ENCODE measurements at regions not wholly inside any gene's neighbourhood (a gene's known extent, or its start where the extent isn't known, plus 50 kb on each side); places are given as distances from the start of the nearest gene placed in this dataset.
"Not testable (repeated sequence)": the region's sequence is repeated elsewhere in the genome, so short reads cannot be mapped to it uniquely, and the experiment has no call there.

DNA sequence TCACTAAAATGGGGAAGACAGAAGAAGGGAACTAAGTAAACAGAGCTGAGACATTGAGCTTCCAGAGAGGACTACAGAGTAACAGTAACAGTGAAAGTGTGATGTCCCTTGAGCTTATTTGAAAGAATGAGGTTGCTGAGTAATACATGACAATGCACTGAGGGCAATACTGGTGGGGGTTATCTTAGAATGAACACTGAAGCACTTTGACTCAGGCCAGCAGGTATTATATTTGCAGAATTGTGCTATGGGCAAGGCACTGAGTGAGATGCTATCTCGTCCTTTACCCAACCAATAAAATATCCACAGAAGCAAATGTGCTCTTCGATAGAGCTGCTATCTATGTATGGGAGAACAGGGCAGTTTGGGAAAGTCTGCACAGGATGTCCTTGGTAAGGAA is 133.2 kb downstream of the DISP1 start:
- no peak for DNase-seq (ENCODE audit: low spot score)

DNA sequence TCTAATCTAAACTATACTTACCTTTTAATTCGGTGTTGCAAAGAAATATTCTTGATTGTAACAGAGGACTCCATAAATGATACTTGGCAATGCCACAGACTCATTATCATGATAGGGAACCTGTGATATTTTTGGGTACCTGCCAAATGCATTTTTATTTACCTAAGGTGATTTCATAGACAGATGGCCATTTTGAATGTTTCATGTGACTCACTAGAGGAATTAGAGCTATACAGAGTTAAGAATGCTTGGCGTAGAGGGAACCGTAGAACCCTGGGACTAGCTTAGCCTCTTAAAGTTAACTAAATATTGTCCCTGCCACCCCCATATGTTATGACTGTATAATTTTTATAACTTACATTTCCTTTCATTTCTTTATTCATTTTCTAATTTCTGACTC is 136.1 kb downstream of the DISP1 start:
- no peak for DNase-seq (ENCODE audit: low spot score)

DNA sequence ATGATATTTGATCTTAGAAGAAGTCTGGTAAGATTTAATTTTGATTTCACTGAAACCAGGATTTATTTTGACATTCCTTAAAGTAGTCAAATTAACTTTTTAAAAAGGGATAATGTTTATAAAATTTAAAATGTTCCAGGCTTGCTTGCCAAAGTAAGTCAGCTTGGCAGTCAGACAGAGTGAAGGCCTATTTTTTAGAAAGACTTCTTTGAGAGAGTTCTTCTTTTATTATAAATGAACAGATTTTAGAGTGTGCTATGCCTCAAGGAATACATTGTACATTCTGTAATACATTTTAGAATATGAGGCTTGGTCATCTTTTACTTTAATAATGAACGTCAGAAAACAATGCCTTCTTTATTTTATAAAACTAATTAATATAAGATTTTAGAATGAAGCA is 138.7 kb downstream of the DISP1 start:
- DNase-seq (ENCODE audit: low spot score), result no peak

DNA sequence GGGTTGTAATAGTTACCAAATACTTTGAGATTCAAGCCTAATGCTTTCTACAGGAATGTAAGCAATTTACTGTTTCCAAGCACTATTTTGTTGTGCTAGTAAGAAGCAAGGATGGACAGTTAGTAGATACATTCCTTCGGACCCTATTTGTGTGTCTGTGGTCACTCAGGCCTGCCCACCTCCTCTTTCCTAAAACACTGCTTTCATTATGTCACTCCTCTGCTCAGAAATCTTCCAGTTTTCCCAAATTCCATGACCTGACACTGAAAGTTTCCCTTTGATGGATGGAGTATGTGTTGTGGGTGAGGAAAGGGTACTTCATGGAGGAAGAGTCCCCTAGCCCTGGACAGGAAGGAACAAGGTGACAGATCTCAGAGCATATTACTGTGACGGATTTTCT is 141.1 kb downstream of the DISP1 start:
- no peak for DNase-seq (ENCODE audit: low spot score)

DNA sequence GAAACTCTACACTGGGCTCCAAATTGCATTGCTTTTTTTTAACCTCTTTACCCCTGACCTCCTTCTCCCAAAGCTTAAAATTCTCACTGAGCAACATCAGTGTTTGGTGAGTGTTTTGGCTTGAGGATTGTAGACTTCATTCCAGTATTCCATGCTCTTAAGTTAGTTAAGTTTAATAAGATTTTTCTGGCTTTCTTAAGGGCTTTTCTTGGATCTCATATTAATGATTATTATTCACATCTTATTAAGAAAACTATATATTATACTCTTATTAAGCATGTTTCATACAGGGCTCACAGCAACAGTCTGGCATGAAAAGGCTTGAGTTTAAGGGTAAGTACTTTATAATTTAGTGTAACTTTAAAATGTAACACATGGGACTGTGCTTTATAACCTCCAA is 141.8 kb downstream of the DISP1 start:
- no peak for DNase-seq (ENCODE audit: low spot score)

DNA sequence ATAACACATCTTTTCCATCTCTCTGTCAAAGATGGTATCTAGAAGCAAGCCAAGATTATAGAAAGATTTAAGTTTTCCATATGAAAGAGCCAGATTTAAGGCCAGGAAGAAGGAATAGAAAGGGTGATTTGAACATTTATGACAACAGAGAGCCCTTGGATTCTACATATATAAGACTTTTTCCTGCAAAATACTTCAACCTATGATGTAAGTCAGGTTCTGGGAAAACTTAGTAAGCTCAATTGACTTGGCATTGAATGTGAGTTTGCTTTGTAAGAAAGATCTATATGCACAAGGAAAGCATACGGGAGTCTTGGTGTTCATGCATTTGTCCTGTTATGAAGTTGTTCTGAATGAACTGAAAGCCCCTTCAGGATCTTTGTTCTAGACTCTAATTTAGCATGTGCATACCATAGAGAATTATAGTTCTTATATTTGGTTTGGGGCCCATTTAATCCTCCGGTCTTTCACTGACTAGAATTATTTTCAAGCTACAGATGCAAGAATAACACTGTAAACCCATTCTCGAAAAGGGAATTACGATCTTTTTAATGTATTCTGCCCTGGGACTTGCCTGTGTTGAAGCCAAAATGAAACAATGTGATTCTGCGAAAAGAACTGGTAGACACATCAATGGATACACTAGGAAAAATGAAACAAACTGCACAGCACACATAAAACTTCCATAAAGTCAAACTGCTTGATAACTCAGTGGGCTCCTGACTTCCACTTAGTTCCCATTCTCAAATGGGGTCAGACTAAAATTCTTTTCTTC is 152.8 kb downstream of the DISP1 start:
- DNase-seq (ENCODE audit: low spot score), result no peak

DNA sequence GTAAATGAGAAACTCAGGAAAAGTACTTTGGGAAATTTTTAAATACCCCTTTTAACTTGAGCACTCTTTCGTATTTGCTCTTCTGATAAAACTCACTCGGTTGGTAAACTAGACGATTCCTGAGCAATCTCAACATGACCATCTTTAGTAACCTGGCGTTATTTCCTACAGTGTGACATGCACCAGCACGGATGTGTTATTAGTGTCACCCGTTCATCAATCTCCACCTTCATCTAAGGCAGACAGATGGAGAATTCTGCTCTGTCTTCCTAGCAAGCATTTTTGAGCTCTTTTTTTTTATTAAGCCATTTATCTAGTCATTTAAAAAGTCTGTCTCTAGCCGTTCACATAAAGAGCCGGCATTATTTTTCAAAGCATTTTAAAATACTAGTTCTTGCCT is 155.2 kb downstream of the DISP1 start:
- DNase-seq (ENCODE audit: low spot score), result no peak

DNA sequence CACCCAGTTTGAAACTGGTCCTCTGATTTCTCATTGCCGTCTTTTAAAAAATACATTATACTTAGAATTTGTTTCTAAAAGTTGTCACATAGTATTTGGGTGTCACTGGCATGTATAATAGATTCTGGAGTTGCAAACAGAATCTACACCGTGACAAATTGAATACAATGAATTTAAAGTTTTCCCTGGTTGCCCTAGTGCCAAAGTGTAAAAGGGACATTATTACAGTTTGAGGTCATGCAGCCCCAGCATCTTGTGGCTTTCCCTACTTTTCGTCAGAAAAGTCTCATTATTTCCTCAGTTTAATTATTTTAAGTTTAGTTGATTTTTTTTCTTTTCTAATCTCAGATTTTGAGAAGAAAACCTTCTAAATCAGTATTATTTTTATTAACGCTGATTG is 155.9 kb downstream of the DISP1 start:
- DNase-seq (ENCODE audit: low spot score), result no peak

DNA sequence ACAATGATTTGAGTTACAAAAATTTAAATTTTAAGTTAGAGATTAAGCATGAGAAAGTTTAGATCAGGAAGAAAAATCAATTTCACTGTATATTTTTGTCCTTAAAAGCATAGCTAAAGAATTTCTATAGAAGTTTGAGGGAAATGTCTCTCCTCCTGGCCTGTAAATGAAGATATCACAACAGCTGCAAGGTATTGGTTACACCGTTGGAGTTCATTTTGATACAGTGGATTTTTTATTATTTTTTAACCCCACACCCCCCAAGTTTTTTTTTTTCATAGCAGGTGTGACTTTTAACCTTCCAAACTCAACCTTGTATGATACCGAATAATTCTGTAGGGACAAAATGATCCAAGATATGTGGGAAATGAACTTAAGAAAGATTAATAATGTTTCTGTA is 156.3 kb downstream of the DISP1 start:
- no peak for DNase-seq (ENCODE audit: low spot score)

DNA sequence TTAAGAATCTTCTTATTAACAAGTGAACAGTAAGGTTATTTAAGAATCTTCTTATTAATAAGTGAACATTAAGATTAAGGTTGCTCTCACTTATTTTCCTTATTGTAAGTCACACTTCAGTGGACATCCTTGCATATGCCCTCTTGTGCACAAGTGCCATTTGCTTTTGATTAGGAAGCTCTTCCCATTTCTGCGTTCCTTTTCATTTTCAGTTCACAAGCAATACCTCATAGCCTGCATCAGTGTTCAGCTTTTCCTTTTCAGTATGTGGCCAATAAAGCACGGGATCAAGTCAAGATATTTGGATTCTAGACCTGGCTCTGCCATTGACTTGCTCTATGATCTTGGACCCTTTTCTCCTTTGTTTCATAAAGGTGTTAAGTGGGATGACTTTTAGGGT is 158.7 kb downstream of the DISP1 start:
- no peak for DNase-seq (ENCODE audit: low spot score)

DNA sequence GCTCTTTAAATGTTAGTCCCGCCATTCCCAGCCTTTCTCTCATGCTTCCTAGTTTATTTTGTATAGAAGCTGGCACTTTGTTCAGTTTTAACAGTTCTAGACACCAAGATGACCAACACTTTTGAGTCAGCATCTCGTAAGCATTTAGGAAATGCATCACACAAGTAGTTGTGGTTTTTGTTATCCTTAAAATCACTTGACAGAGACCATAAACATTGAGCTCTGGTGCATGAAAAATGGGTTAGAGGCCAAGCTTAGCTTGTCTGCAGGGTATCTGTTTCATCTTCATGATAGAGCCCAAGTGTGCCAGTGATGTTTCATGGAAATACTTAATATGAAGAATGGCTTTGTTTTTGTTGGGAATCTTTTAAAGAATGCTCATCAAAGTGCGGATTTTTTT is 159.7 kb downstream of the DISP1 start:
- no peak for DNase-seq (ENCODE audit: low spot score)

DNA sequence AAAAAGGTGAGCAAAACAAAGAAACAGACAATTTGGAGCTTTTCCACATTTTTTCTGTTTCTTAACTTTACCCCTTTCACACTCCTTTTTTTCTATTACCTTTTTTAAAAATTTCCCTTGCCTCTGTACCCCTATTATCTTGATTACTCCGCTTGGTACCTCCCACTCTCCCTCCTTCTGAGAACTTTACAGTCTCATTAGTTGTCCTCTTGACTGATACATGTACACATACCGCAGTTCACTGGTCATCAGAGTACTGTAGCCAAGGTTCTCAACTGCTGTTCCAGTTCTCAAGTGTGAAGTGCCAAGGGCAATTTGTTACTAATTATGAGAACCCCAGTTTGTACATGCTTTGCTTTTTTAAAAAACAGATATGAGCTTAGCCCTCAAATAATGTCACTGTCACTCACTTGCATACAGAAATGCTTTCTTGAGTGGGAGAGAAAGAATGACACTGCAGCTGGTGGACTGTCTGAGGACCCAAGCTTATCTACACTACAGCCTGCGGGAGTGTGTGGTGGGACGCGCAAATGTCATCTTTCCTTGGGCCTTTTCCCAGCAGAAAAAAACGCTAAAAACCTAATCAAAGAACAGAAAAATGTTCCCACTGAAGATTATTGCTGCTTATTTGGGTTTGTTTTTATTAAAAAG is 160.8 kb downstream of the DISP1 start:
- no peak for DNase-seq (ENCODE audit: low spot score)

DNA sequence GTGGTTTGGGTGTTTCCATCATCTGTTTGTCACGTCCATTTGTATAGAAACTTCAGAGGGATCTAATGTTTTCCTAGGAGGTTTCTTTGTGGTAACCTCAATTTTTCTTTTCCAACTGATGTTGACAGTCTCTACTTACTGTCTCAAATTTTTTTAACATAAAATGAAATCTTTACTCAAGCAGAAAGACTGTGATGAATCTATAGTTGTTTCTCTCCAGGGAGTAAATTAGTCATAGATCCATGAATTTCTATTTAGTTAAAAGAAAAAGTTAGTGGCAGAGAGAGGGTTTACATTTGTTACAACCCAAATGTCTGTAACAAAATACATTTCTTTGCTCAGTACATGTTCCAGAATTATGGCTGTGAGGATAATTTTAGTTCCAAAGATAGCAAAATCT is 161.6 kb downstream of the DISP1 start:
- DNase-seq (ENCODE audit: low spot score), result no peak

DNA sequence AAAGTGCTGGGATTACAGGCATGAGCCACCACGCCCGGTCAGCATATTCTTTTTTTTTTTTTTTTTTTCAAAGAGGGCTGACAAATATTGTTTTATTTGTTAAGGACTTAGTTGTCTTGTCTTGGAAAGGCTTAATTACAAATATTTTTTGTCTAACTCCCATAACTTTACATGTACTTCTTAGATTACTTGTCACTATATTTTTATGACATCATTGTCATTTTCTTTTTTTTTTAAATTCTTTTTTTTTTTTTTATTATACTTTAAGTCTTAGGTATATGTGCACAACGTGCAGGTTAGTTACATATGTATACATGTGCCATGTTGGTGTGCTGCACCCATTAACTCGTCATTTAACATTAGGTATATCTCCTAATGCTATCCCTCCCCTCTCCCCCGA is 162.5 kb downstream of the DISP1 start:
- DNase-seq (ENCODE audit: low spot score), result not testable (repeated sequence)

DNA sequence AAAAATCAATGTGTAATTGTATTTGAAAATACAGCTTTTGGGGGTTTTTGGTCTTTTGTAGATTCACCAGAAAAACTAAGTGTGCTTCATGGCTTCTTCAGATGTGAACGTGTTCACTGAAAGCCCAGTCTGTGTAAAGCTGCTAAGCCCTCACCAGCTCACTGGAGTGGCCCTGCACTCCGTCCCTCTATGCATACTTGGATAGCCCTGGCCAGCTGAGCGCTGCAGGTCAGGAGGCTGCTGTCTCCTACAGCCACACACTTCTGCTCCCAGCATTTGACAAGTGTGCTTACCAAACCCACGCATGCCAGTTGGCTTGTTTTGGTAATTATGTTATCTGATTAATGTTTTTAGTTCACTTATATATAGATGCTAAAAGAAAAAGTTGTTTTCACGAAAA is 163.5 kb downstream of the TLR5 start:
- no peak for DNase-seq (ENCODE audit: low spot score)

DNA sequence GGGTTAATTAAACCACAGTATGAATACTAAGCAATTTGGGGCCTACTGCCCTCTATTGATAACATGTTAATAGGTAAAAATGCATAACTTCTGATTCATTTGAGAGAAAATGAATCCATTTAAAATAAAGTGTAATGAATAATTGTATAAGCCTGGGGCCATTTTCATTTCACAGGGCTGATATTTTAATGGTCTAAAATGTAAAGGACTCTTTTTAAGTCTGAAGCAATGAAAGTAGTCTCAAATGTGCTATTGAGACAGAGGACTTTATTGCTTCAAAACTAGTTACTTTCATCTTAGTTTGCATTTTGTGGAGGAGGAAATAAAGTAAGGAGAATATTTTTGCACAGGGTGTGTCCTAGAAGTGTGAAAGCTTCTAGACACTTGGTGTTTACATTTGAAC is 155.4 kb downstream of the TLR5 start:
- DNase-seq (ENCODE audit: low spot score), result no peak

DNA sequence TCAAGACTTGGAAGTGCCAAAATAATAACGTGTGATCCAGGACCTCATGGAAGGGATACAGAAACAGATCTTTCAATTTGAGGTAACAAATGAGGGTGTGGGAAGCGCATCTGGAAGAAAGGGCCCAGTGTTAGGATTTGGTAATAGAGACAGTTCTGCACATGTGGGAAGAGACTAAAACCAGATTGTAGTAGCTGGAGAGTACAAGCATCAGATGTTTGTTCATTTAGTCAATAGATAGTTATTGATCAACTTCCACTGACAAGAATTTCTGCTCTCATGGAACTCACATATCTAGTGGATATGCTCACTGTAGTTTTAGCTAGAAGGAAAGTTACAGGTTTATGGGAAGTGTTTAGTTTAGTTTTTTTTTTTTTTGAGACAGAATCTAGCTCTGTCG is 153.6 kb downstream of the TLR5 start:
- no peak for DNase-seq (ENCODE audit: low spot score)

DNA sequence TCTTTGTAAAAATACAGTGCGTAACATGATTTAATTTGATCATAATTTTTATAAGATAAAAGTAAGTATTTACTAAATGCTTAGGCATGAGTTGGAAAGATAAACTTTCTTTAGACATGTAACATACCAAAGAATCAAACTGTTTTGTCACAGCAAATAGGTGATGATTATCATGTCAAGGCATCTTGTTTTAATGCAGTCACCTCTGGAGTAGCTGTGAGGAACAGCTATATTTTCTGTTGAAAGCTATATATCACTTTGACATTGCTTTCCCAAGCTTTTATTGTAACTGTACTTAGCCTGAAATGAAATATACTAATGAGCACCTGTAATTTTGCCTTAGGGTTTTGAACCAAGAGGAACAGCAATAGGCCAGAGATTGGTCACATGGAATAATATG is 151.9 kb downstream of the TLR5 start:
- DNase-seq (ENCODE audit: low spot score), result no peak

DNA sequence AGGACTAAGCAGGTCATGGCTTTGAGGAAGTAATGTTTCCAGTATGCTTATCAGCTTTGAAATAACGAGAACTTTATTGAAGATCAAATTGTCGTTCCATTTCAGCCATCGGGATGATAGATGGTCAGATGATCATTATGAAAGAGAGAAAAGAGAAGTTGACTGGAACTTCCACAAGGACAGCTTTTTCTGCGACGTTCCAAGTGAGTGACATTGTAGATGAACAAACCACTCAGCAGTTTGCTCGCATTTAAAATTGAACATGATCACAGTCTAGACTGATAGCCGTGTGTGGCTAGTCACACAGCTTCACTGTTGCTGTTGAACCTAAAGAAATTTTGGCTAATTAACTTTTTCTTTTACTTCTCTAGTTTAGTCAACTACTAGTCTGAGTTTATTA is 151.1 kb downstream of the TLR5 start:
- DNase-seq (ENCODE audit: low spot score), result no peak

DNA sequence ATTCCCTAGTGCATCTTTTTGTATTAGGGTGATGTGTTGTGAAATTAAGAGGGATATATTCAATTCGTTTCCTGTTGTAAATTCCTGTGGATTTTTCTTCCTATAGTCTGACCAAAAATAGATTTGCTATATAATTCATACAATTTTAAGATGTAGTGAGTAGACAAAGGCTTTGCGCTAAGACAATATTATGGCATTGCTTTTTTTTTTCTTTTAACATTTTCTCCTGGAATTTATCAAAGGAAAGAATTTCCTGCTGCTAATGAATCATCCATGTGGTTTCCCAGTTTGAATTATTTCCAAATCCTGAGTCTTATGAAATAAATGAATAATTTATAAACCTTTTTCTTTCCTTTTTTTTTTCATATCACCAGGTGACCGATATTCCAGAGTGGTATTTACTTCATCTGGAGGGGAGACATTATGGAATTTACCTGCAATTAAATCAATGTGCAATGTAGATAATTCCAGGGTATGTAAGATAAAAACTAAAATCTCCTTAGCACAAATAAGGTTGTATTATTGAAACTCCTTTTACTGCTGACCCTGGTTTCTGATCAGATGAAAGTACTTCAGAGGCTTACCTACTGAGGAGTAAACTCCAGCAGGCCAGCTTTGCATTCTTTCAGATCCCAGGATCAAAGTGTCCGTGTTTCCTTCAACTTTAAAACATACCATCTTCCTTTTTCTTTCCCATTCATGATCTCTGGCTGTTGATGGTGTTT is 148.4 kb downstream of the TLR5 start:
- no peak for DNase-seq (ENCODE audit: low spot score)

DNA sequence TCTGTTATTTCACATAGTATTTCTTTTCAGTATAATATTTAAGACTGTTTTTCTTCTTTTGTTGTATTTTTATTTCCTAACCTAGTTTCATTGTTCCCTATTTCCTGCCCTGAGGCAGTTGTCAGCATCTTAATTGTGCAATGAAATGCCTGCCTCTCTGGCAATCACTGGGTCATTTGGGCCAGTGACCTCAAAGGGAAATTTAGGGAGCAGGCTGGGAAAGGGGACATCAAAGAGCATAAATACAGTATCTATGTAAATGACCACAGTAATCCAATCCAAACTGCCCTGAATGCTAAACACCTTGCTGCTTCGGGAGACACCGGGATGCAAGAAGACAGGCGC is 147.8 kb downstream of the TLR5 start:
- DNase-seq (ENCODE audit: low spot score), result no peak

DNA sequence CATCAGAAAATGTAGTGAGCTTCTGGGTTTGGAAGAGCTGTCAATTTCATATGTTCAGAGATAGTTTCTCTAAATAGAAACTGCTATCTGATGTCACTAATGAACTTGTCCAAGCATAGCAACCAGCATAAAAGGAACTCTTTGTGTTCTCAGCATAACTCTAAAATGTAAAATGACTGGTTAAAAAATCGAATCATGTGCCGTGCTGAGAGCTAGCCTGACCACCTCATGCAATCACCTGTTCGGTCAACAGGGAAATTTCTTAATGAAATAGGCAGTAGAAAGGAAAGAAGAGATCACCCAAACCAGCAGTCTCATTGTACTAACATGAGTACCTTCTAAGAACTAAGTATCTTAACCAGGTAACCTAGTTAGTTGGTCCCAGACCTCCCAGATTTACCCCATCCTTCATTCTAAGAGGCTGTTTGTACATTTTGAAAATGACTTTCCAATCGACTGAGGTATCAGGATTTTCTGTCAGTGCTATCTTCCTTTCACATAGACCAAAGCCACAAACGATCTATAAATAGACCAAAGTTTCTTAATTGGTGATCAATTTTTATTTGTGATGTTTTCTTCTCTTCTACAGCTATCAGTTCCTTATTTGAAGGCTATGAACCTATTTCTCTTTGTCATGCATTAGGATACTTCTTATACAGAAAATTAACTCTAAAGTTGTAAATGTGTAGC is 147.3 kb downstream of the TLR5 start:
- no peak for DNase-seq (ENCODE audit: low spot score)
